Activated CD8-positive, alpha-beta T cell treated with anti-CD3 and anti-CD28 coated beads for 36 hours (primary cell): ENCODE measurements at regions not wholly inside any gene's neighbourhood (a gene's known extent, or its start where the extent isn't known, plus 50 kb on each side); places are given as distances from the start of the nearest gene placed in this dataset.

Experiments used
- ATAC-seq: fragments of 200-7000 bp; cut with Tn5 transposase; one replicate; pipeline ENCODE4 v1.10.0; 2021; ENCODE audit warnings: mild to moderate bottlenecking, moderate library complexity
- CTCF ChIA-PET: fragments of 350-600 bp; sonication (Branson Sonifier 250); formaldehyde crosslinking; loops from one replicate; lab custom pipeline; 2021; ENCODE audit warnings: antibody characterized with exemption; lab: Charles Lee
- POLR2A ChIA-PET: fragments of 350-600 bp; sonication (Branson Sonifier 250); formaldehyde crosslinking; loops from one replicate; lab custom pipeline; 2021; ENCODE audit warnings: antibody characterized with exemption; lab: Charles Lee
- DNase-seq: peaks from one replicate; pipeline ENCODE4 v3.0.0-alpha.2; 2020
- H3K27ac Mint-ChIP-seq: one replicate; pipeline ENCODE4 v1.8.0; 2021; ENCODE audit warnings: mild to moderate bottlenecking, mixed read lengths
- H3K27me3 Mint-ChIP-seq: one replicate; pipeline ENCODE4 v1.8.0; 2021; ENCODE audit warnings: mixed read lengths
- H3K36me3 Mint-ChIP-seq: one replicate; pipeline ENCODE4 v1.8.0; 2021; ENCODE audit warnings: low read depth, mixed read lengths
- H3K4me1 Mint-ChIP-seq: one replicate; pipeline ENCODE4 v1.8.0; 2021; ENCODE audit warnings: low read depth, mixed read lengths
- H3K4me3 Mint-ChIP-seq: one replicate; pipeline ENCODE4 v1.8.0; 2021; ENCODE audit warnings: mild to moderate bottlenecking, moderate library complexity, mixed read lengths
- H3K9me3 Mint-ChIP-seq: one replicate; pipeline ENCODE4 v1.8.0; 2021; ENCODE audit warnings: mixed read lengths
- intact Hi-C: fragments of 100-400 bp; cut with micrococcal nuclease; formaldehyde crosslinking; loops from one replicate; pipeline ENCODE4 v1.10.0; 2022
- TF ChIP-seq, protein P1 (sequence below): fragments of 200-600 bp; IDR thresholded peaks from one replicate; pipeline ENCODE4 v1.8.0; 2022; ENCODE audit warnings: antibody characterized with exemption, mild to moderate bottlenecking

GRCh38 chr1:186564582-186564981, 103.7 kb upstream of the PDC start:
- Mint-ChIP-seq H3K4me1 (no peaks in the 10 kb centered on the region), H3K9me3 (no peaks in the 10 kb centered on the region), H3K4me3 (no peak overlapping the region), H3K27me3 (peaks cover 2% of the 10 kb centered on the region), H3K27ac (no peak overlapping the region), H3K36me3 (no peaks in the 10 kb centered on the region)
- TF ChIP-seq, protein P1, sequence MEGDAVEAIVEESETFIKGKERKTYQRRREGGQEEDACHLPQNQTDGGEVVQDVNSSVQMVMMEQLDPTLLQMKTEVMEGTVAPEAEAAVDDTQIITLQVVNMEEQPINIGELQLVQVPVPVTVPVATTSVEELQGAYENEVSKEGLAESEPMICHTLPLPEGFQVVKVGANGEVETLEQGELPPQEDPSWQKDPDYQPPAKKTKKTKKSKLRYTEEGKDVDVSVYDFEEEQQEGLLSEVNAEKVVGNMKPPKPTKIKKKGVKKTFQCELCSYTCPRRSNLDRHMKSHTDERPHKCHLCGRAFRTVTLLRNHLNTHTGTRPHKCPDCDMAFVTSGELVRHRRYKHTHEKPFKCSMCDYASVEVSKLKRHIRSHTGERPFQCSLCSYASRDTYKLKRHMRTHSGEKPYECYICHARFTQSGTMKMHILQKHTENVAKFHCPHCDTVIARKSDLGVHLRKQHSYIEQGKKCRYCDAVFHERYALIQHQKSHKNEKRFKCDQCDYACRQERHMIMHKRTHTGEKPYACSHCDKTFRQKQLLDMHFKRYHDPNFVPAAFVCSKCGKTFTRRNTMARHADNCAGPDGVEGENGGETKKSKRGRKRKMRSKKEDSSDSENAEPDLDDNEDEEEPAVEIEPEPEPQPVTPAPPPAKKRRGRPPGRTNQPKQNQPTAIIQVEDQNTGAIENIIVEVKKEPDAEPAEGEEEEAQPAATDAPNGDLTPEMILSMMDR, result no peak
- ChIA-PET POLR2A (interaction anchor here (0.7 kb wide), 1 partner anchor 505 kb away, joined by 5 read pairs; no protein-coding TSS in a partner anchor), CTCF (no interaction called here)
- DNase-seq (no peak), ATAC-seq (no peak)
- intact Hi-C loops, result no loop called here

GRCh38 chr1:186559601-186560116, 98.7 kb upstream of the PDC start:
- Mint-ChIP-seq H3K4me1 (no peaks in the 10 kb centered on the region), H3K4me3 (no peak overlapping the region), H3K36me3 (no peaks in the 10 kb centered on the region), H3K27ac (no peak overlapping the region), H3K9me3 (no peaks in the 10 kb centered on the region), H3K27me3 (peaks cover 4% of the 10 kb centered on the region)
- ATAC-seq, result no peak
- intact Hi-C loops, result loop anchor here (5.0 kb wide), 1 partner anchor 282 kb away; no protein-coding TSS in a partner anchor
- POLR2A ChIA-PET, result no interaction called here
- CTCF ChIA-PET, result no interaction called here
- TF ChIP-seq, protein P1, result no peak
- no peak for DNase-seq

DNA sequence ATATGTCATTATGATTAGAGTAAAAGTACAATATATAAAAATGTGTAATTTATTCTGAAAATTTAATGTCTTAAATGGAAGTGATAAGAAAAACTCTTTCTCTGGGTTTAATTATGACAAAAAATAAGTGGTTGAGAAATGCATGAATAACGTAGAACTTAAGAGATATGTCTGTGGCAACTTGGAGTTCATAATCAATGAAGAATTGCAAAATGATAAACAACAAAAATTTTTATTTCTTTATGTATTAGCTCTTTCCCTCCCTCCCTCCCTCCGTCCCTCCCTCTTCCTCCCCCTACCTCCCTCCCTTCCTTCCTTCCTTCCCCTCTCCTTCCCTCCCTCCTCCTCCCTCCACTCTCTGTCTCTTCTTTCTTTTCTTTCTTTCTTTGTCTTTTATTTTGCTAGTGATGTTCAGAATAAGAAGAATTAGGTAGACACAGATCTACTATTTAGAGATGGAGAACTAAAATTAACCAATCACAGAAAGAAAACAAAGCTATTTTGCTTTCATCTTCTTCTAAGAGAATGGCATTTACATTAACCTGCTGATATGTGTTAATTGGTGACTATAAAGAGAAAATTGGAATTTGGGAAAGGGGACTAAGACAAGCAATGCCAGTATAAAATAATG, 96.3 kb upstream of the PDC start:
- no peaks in the 10 kb centered on the region for H3K36me3 Mint-ChIP-seq

GRCh38 chr1:186550832-186551231, 89.9 kb upstream of the PDC start:
- intact Hi-C loops, result no loop called here
- no peak for DNase-seq
- no peak overlapping the region for H3K27ac Mint-ChIP-seq
- no peaks in the 10 kb centered on the region for H3K36me3 Mint-ChIP-seq
- POLR2A ChIA-PET, result no interaction called here
- H3K9me3 Mint-ChIP-seq, result peaks cover 17% of the 10 kb centered on the region
- H3K4me1 Mint-ChIP-seq, result no peaks in the 10 kb centered on the region
- TF ChIP-seq, protein P1, result no peak
- CTCF ChIA-PET, result no interaction called here
- peaks cover 1% of the 10 kb centered on the region for H3K27me3 Mint-ChIP-seq
- ATAC-seq, result no peak
- no peak overlapping the region for H3K4me3 Mint-ChIP-seq

More for the DNA sequence above, 96.3 kb upstream of the PDC start:
- Mint-ChIP-seq H3K4me1 (no peaks in the 10 kb centered on the region), H3K9me3 (peaks cover 8% of the 10 kb centered on the region), H3K27ac (no peak overlapping the region), H3K27me3 (peaks cover 5% of the 10 kb centered on the region), H3K4me3 (no peak overlapping the region)
- TF ChIP-seq, protein P1, result no peak
- ChIA-PET POLR2A (no interaction called here), CTCF (interaction anchor here (1.2 kb wide), 1 partner anchor 49 kb away, joined by 3 read pairs; no protein-coding TSS in a partner anchor)
- DNase-seq (no peak), ATAC-seq (no peak)
- intact Hi-C loops, result loop anchor here (5.0 kb wide), 1 partner anchor 280 kb away; no protein-coding TSS in a partner anchor

DNA sequence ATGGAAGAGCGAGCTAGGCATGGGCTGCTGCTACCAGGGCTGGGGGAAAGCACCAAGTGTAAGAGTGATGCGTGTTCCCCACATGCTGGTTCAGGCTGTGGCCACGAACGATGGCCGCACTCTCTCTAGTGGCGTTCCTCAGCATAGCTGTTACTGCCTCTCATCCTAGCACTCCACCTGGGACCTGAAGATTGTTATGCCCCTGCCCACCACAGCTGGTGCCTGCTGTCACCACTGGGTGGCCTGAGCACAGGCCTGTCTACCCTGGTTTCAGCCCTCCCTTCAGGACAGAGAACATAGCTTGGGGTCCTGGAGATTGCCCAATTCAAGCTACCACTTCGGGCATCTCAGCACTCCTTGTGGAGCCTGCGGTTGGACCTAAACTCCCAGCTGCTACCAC, 80.1 kb upstream of the PDC start:
- Mint-ChIP-seq H3K36me3 (no peaks in the 10 kb centered on the region), H3K9me3 (peaks cover 20% of the 10 kb centered on the region), H3K27ac (no peak overlapping the region), H3K4me1 (no peaks in the 10 kb centered on the region), H3K4me3 (no peak overlapping the region), H3K27me3 (no peaks in the 10 kb centered on the region)
- intact Hi-C loops, result no loop called here
- ChIA-PET POLR2A (no interaction called here), CTCF (no interaction called here)
- TF ChIP-seq, protein P1, result no peak
- ATAC-seq, result no peak
- DNase-seq, result no peak
